ENCODE measurements at regions not wholly inside any gene's neighbourhood (a gene's known extent, or its start where the extent isn't known, plus 50 kb on each side); places are given as distances from the start of the nearest gene placed in this dataset.

DNA sequence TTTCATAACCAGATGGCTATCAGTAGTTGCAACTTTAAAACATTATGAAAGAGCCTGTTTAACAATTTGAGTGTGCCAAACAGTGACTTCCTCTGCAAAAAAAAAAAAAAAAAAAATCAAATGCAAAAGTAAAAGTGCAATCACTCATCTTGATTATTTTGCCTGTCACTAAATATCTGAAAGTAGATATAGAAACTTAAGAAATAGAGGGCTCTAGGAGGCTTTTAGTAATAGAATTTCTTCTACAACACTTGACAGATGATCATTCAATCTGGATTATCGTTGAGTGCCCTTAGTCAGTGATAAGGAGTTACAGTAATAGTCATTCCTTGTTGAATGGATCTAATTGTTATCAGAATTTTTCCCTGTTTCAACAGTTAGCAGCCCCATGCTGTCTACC lies 101.8 kb downstream of the CETN3 start:
- H3K4me1 ChIP-seq (ENCODE audit: insufficient read depth, low read length): peaks cover 24% of the 10 kb centered on the region
- no peaks in the 10 kb centered on the region for H3K27me3 ChIP-seq (ENCODE audit: insufficient read depth, low read length)
- no peaks in the 10 kb centered on the region for H3K9me3 ChIP-seq (ENCODE audit: insufficient read depth, low read depth, low read length)
- no peak overlapping the region for H3K27ac ChIP-seq (ENCODE audit: low read length)
- H3K9ac ChIP-seq (ENCODE audit: low read depth, low read length): no peak overlapping the region
- H3K36me3 ChIP-seq (ENCODE audit: insufficient read depth, low read depth, low read length): no peaks in the 10 kb centered on the region
- H3K4me3 ChIP-seq (ENCODE audit: low read length): no peak overlapping the region

DNA sequence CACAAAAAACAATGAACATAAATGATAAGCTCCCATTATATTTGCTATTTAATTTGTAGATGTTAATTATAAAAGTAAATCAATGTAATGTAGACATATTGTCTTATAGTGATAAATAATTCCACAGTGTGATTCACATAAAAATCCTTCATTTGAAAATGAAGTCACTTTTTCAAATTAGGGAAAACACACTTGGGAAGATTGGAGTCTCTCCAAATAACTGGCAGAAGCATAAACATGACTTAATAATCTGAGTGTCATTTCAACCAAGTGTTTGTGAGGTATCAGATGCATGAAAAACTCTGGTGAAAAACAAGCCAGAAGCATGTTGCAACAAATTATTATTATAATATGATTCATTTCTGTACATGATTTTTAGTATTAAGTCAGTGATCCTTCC lies 102.2 kb downstream of the CETN3 start:
- Histone ChIP-seq H3K4me3 (ENCODE audit: low read length) (no peak overlapping the region), H3K4me1 (ENCODE audit: insufficient read depth, low read length) (peaks cover 24% of the 10 kb centered on the region), H3K27me3 (ENCODE audit: insufficient read depth, low read length) (no peaks in the 10 kb centered on the region), H3K9me3 (ENCODE audit: insufficient read depth, low read depth, low read length) (no peaks in the 10 kb centered on the region), H3K27ac (ENCODE audit: low read length) (no peak overlapping the region), H3K36me3 (ENCODE audit: insufficient read depth, low read depth, low read length) (no peaks in the 10 kb centered on the region), H3K9ac (ENCODE audit: low read depth, low read length) (no peak overlapping the region)

DNA sequence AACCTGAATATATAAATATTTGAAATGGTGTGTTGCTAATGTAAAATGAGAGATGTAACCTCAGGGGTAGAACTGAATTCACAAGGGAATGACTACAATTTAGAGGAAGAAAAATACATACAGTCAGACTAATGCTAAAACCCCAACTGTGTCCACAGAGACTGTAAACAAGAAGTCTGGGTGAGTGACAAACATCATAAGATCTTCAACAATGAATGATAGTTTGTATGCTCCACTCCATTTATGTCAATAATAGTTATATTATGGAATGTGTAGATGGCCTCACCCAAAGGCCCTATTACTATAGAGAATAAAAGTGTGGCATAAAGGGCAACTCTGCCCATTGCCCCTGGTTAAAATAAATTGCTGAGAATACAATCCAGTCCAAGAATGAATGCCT lies 102.9 kb downstream of the CETN3 start:
- H3K4me1 ChIP-seq (ENCODE audit: insufficient read depth, low read length): peaks cover 24% of the 10 kb centered on the region
- no peaks in the 10 kb centered on the region for H3K36me3 ChIP-seq (ENCODE audit: insufficient read depth, low read depth, low read length)
- no peak overlapping the region for H3K4me3 ChIP-seq (ENCODE audit: low read length)
- H3K27me3 ChIP-seq (ENCODE audit: insufficient read depth, low read length): no peaks in the 10 kb centered on the region
- H3K9ac ChIP-seq (ENCODE audit: low read depth, low read length): no peak overlapping the region
- H3K9me3 ChIP-seq (ENCODE audit: insufficient read depth, low read depth, low read length): no peaks in the 10 kb centered on the region
- no peak overlapping the region for H3K27ac ChIP-seq (ENCODE audit: low read length)

DNA sequence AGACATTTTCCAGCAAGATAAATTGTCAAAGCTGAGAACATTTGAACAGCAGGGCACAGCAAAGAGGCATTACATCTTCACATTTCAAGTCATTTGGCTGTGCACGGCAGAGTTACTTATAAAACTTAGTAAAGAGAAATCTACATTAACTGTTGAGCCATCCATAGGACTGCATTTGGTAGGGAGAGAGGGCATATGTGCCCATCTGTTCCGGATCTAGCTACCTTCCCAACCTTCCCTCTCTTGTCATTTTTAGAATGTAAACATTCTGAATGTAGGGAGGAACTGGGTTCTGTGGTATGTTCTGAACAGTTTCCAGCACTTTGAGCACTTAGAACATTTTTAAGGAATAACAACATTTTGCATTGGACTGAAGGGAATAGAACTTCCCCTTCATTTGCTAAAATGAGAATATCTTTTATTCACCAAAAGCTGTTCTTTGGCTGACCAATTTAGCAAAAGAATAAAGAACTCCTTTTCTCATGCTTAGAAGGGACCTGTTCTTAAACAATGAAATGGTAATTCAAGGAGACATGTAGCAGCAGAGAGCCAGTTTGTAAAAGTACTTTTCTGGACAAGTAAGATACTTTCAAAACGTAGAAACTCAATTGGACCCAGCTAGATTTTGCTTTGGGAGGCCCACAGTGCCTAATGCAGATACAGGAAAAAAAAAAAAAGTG lies 104.4 kb downstream of the CETN3 start:
- H3K36me3 ChIP-seq (ENCODE audit: insufficient read depth, low read depth, low read length): no peaks in the 10 kb centered on the region
- H3K27me3 ChIP-seq (ENCODE audit: insufficient read depth, low read length): no peaks in the 10 kb centered on the region
- H3K4me3 ChIP-seq (ENCODE audit: low read length): peak overlapping the region; percentile 52
- peak overlapping the region; percentile 34; the same call in 1 of the 2 replicates for H3K9ac ChIP-seq (ENCODE audit: low read depth, low read length)
- H3K9me3 ChIP-seq (ENCODE audit: insufficient read depth, low read depth, low read length): no peaks in the 10 kb centered on the region
- H3K4me1 ChIP-seq (ENCODE audit: insufficient read depth, low read length): peaks cover 24% of the 10 kb centered on the region
- H3K27ac ChIP-seq (ENCODE audit: low read length): no peak overlapping the region

GRCh38 chr5:90301248-90301647 lies 108.3 kb downstream of the CETN3 start:
- Histone ChIP-seq H3K36me3 (ENCODE audit: insufficient read depth, low read depth, low read length) (no peaks in the 10 kb centered on the region), H3K4me1 (ENCODE audit: insufficient read depth, low read length) (peaks cover 32% of the 10 kb centered on the region), H3K27me3 (ENCODE audit: insufficient read depth, low read length) (peaks cover 3% of the 10 kb centered on the region; the same call in 1 of the 2 replicates), H3K27ac (ENCODE audit: low read length) (no peak overlapping the region), H3K4me3 (ENCODE audit: low read length) (no peak overlapping the region), H3K9ac (ENCODE audit: low read depth, low read length) (no peak overlapping the region), H3K9me3 (ENCODE audit: insufficient read depth, low read depth, low read length) (no peaks in the 10 kb centered on the region)

DNA sequence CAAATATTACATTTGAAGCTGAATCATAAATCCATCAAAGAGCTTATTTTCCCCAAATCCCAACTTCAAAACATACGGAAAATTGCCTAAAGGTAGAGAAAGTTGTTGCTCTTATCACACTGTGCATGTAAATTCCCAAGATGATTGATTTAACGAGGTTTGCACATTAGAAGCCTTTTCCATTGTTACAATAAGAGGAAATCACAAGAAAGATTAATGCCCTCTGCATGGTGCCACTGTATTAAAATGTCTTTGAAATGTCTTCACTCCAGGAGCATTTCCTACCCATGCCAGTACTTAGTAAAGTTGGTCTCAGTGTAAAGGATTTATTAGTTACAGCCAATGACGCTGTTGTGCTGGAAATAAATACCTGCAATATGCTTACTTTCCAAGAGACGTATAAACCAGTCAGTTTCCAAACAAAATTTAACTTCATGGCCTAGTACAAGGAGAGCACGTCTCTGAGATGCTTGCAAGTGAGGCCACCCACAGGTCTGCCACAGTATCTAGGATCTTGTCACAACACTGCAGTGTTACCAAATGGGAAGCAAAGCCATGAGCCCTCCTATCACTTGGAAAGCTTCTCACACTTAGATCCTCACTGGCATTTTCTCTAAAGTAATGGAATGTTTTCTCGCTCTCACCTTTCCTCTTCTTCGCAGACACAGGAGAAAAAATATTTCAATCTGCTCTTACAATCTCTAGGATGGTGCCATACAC lies 112.4 kb downstream of the CETN3 start:
- H3K4me1 ChIP-seq (ENCODE audit: insufficient read depth, low read length): peaks cover 26% of the 10 kb centered on the region; the same call in 1 of the 2 replicates
- H3K4me3 ChIP-seq (ENCODE audit: low read length): peak overlapping the region; percentile 22; the same call in 1 of the 2 replicates
- H3K27me3 ChIP-seq (ENCODE audit: insufficient read depth, low read length): peaks cover 7% of the 10 kb centered on the region; the same call in 1 of the 2 replicates
- H3K9ac ChIP-seq (ENCODE audit: low read depth, low read length): no peak overlapping the region
- no peaks in the 10 kb centered on the region for H3K36me3 ChIP-seq (ENCODE audit: insufficient read depth, low read depth, low read length)
- H3K9me3 ChIP-seq (ENCODE audit: insufficient read depth, low read depth, low read length): no peaks in the 10 kb centered on the region
- H3K27ac ChIP-seq (ENCODE audit: low read length): no peak overlapping the region

- Histone ChIP-seq H3K36me3 (ENCODE audit: insufficient read depth, low read depth, low read length) (no peaks in the 10 kb centered on the region), H3K27me3 (ENCODE audit: insufficient read depth, low read length) (peaks cover 7% of the 10 kb centered on the region; the same call in 1 of the 2 replicates)
These were observed 115.0 kb downstream of the CETN3 start for GRCh38 chr5:90294604-90295003.

DNA sequence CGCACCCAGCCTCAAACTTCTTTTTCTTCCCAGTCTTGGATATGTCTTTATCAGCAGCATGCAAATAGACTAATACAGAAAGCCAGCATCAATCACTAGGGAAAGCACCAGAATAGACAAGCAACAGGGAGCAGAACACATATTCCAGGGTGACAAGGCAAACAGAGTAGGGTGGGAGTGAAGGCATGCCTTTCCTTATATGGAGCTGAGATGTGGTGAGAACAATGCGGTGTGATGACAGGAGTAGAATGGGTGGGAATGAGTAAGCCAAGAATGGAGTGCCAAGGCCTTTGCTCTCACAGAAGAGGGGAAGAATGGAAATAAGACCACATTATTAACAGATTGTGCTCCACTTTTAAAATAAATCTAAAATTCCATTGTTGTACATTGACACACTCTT lies 115.6 kb downstream of the CETN3 start:
- H3K9ac ChIP-seq (ENCODE audit: low read depth, low read length): no peak overlapping the region

More at GRCh38 chr5:90294604-90295003, 115.0 kb downstream of the CETN3 start:
- H3K9me3 ChIP-seq (ENCODE audit: insufficient read depth, low read depth, low read length): no peaks in the 10 kb centered on the region
- H3K4me1 ChIP-seq (ENCODE audit: insufficient read depth, low read length): peaks cover 37% of the 10 kb centered on the region
- no peak overlapping the region for H3K9ac ChIP-seq (ENCODE audit: low read depth, low read length)
- H3K4me3 ChIP-seq (ENCODE audit: low read length): no peak overlapping the region
- H3K27ac ChIP-seq (ENCODE audit: low read length): no peak overlapping the region

DNA sequence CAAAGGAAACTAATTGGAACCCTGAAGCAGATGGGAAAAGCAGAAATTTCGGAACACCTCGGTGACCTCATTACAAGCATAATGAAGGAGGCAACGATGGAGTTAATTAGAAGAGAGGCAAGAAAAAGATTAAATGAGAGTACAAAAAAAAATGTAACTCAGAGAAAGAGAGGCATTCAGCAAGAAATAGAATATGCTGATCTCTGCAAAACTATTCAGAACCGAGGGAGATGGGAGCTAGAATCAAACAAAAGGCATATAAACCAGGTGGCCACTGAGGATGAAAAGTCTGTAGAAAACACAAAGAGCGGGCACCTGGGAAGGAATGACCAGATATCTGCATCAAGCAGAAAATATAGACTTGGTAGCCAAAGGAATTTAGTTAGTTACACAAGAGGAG lies 118.9 kb downstream of the CETN3 start:
- no peak overlapping the region for H3K27ac ChIP-seq (ENCODE audit: low read length)
- no peaks in the 10 kb centered on the region for H3K9me3 ChIP-seq (ENCODE audit: insufficient read depth, low read depth, low read length)
- no peaks in the 10 kb centered on the region for H3K27me3 ChIP-seq (ENCODE audit: insufficient read depth, low read length)
- peaks cover 19% of the 10 kb centered on the region for H3K4me1 ChIP-seq (ENCODE audit: insufficient read depth, low read length)
- H3K9ac ChIP-seq (ENCODE audit: low read depth, low read length): no peak overlapping the region
- H3K4me3 ChIP-seq (ENCODE audit: low read length): no peak overlapping the region
- H3K36me3 ChIP-seq (ENCODE audit: insufficient read depth, low read depth, low read length): no peaks in the 10 kb centered on the region

More for the DNA sequence above, 115.6 kb downstream of the CETN3 start:
- Histone ChIP-seq H3K4me3 (ENCODE audit: low read length) (no peak overlapping the region), H3K36me3 (ENCODE audit: insufficient read depth, low read depth, low read length) (no peaks in the 10 kb centered on the region), H3K4me1 (ENCODE audit: insufficient read depth, low read length) (peaks cover 39% of the 10 kb centered on the region), H3K9me3 (ENCODE audit: insufficient read depth, low read depth, low read length) (no peaks in the 10 kb centered on the region), H3K27me3 (ENCODE audit: insufficient read depth, low read length) (peaks cover 7% of the 10 kb centered on the region; the same call in 1 of the 2 replicates), H3K27ac (ENCODE audit: low read length) (no peak overlapping the region)

DNA sequence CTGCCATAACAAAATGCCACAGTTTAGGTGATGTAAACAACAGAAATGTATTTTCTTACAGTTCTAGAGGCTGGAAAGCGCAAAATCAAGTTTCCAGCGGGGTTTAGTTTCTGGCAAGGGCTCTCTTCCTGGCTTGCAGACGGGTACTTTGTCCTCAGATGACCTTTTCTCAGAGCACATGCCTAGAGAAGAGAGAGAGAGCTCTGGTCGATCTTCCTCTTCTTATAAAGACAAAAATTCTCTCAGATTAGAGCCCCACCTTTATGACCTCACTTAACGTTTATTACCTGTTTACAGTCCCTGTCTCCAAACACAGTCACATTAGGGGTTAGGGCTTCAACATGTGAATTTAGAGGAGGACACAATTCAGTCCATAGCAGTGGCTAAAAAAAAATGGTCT lies 119.7 kb downstream of the CETN3 start:
- no peak overlapping the region for H3K9ac ChIP-seq (ENCODE audit: low read depth, low read length)
- H3K4me3 ChIP-seq (ENCODE audit: low read length): no peak overlapping the region
- no peaks in the 10 kb centered on the region for H3K9me3 ChIP-seq (ENCODE audit: insufficient read depth, low read depth, low read length)
- H3K36me3 ChIP-seq (ENCODE audit: insufficient read depth, low read depth, low read length): no peaks in the 10 kb centered on the region
- no peaks in the 10 kb centered on the region for H3K27me3 ChIP-seq (ENCODE audit: insufficient read depth, low read length)
- no peak overlapping the region for H3K27ac ChIP-seq (ENCODE audit: low read length)
- peaks cover 17% of the 10 kb centered on the region for H3K4me1 ChIP-seq (ENCODE audit: insufficient read depth, low read length)

DNA sequence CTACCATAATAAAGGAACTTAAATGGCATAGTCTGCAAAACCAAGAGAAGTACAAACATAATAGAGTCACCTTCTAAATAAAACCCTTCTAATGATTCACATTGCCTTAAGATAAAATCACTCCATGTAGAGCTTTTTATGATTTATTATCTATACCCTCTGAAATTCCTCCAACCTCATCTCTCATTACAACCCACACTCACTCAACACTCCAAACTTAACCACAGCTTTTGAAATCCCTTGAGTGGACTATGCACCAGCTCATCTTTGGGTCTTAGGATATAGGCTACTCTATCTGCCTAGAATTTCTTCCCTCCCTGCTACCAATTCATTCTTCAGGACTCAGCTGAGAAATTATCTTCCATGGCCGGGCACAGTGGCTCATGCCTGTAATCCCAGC lies 122.5 kb downstream of the CETN3 start:
- no peaks in the 10 kb centered on the region for H3K9me3 ChIP-seq (ENCODE audit: insufficient read depth, low read depth, low read length)
- peaks cover 13% of the 10 kb centered on the region for H3K4me1 ChIP-seq (ENCODE audit: insufficient read depth, low read length)
- no peak overlapping the region for H3K4me3 ChIP-seq (ENCODE audit: low read length)
- H3K27me3 ChIP-seq (ENCODE audit: insufficient read depth, low read length): no peaks in the 10 kb centered on the region
- no peak overlapping the region for H3K9ac ChIP-seq (ENCODE audit: low read depth, low read length)
- no peaks in the 10 kb centered on the region for H3K36me3 ChIP-seq (ENCODE audit: insufficient read depth, low read depth, low read length)
- H3K27ac ChIP-seq (ENCODE audit: low read length): no peak overlapping the region

DNA sequence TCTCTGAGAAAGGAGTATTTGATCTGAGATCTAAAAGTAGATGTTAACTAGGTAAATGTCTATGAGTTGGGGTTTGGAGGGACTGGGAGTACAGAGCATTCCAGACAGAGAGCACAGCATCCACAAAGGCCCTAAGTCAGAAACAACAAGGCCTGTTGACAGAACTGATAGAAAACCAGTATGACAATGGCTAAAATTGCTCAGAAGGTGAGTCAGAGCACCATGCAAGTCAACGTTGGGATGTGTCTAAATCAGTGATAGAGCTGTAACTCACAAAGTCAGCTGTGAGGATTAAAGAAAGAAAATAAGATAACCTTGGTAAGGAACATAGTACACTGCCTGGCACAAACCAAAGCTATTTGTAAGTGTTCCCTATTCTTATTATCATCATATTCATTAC lies 124.0 kb downstream of the CETN3 start:
- H3K9ac ChIP-seq (ENCODE audit: low read depth, low read length): no peak overlapping the region
- no peaks in the 10 kb centered on the region for H3K9me3 ChIP-seq (ENCODE audit: insufficient read depth, low read depth, low read length)
- H3K36me3 ChIP-seq (ENCODE audit: insufficient read depth, low read depth, low read length): no peaks in the 10 kb centered on the region
- H3K27me3 ChIP-seq (ENCODE audit: insufficient read depth, low read length): no peaks in the 10 kb centered on the region
- no peak overlapping the region for H3K4me3 ChIP-seq (ENCODE audit: low read length)
- no peak overlapping the region for H3K27ac ChIP-seq (ENCODE audit: low read length)
- H3K4me1 ChIP-seq (ENCODE audit: insufficient read depth, low read length): peaks cover 10% of the 10 kb centered on the region

Measured in iPS-20b (cell line).